ENCODE measurements at regions not wholly inside any gene's neighbourhood (a gene's known extent, or its start where the extent isn't known, plus 50 kb on each side); places are given as distances from the start of the nearest gene placed in this dataset.

GRCh38 chr9:27632254-27632653 is 59.0 kb upstream of the C9orf72 start:
- TF ChIP-seq JDP2 (CRISPR knock-in tag; IDR thresholded peaks at IDR 0.05; ENCODE audit: borderline replicate concordance) (no peak), RAD21 (CRISPR knock-in tag; IDR thresholded peaks at IDR 0.05) (no peak), TFE3 (CRISPR knock-in tag; IDR thresholded peaks at IDR 0.05) (no peak), POLR2A (IDR thresholded peaks at IDR 0.05; ENCODE audit: insufficient read depth in 1 of 2, low read depth in 2 of 2, low read length in 2 of 2) (no peak), REST (IDR thresholded peaks at IDR 0.05; ENCODE audit: borderline replicate concordance in 1 of 2, low read depth in 1 of 2, low read length in 2 of 2) (no peak), ZBTB33 (CRISPR knock-in tag; IDR thresholded peaks at IDR 0.05) (no peak), POLR2AphosphoS5 (IDR thresholded peaks at IDR 0.05; ENCODE audit: low read depth, low read length) (no peak), MTF1 (CRISPR knock-in tag; IDR thresholded peaks at IDR 0.05) (no peak), KDM5A (IDR thresholded peaks at IDR 0.05; ENCODE audit: borderline replicate concordance, low read length) (no peak), CEBPB (IDR thresholded peaks at IDR 0.05; ENCODE audit: borderline replicate concordance, low read depth, low read length) (no peak), ATF1 (CRISPR knock-in tag; IDR thresholded peaks at IDR 0.05) (no peak)
